Keratinocyte (primary cell): ENCODE measurements at regions not wholly inside any gene's neighbourhood (a gene's known extent, or its start where the extent isn't known, plus 50 kb on each side); places are given as distances from the start of the nearest gene placed in this dataset.

ENCODE experiments used
- DNase-seq: peaks from one replicate; pipeline ENCODE4 v3.0.0-alpha.2; 2011; ENCODE audit warnings: low read depth, missing footprints, low spot score
- FAIRE-seq: peaks from 2 replicates; lab custom pipeline; 2011; peaks lifted over from hg19 to GRCh38; lab: Jason Lieb, UNC
- H2AFZ ChIP-seq: 2 replicates; pipeline ENCODE4 v1.6.0; 2012; ENCODE audit warnings: low read length, control low read depth, inconsistent platforms; ENCODE audit not compliant: control insufficient read depth
- H3K27ac ChIP-seq: 2 replicates; pipeline ENCODE4 v1.5.1; 2011; ENCODE audit warnings: low read length; ENCODE audit not compliant: control insufficient read depth, insufficient read depth
- H3K27me3 ChIP-seq: 3 replicates; pipeline ENCODE4 v1.6.0; 2011; ENCODE audit warnings: low read length; ENCODE audit not compliant: control insufficient read depth, insufficient read depth; ENCODE audit errors: extremely low read depth
- H3K36me3 ChIP-seq, 2 experiments: 2 replicates in 1 of 2; 3 replicates in 1 of 2; pipeline ENCODE4 v1.5.1; 2011; ENCODE audit warnings: low read length in 2 of 2, mild to moderate bottlenecking in 1 of 2; ENCODE audit not compliant: control insufficient read depth in 2 of 2, insufficient read depth in 2 of 2; ENCODE audit errors: extremely low read depth in 1 of 2
- H3K4me1 ChIP-seq: 3 replicates; pipeline ENCODE4 v1.5.1; 2011; ENCODE audit warnings: low read length; ENCODE audit not compliant: control insufficient read depth, insufficient read depth; ENCODE audit errors: extremely low read depth
- H3K4me2 ChIP-seq: 3 replicates; pipeline ENCODE4 v1.6.0; 2011; ENCODE audit warnings: low read depth, low read length; ENCODE audit not compliant: control insufficient read depth, insufficient read depth; ENCODE audit errors: extremely low read depth
- H3K4me3 ChIP-seq, 3 experiments: fragments of 200-600 bp in 1 of 3; sonication (generic) in 1 of 3; 2 replicates in 2 of 3; 3 replicates in 1 of 3; pipeline ENCODE4 v1.5.1; 2011 to 2016; ENCODE audit warnings: low read length in 3 of 3, mild to moderate bottlenecking in 3 of 3, control low read depth in 2 of 3, inconsistent platforms in 1 of 3, low read depth in 1 of 3, mixed read lengths in 1 of 3, mixed run types in 1 of 3, moderate library complexity in 1 of 3; ENCODE audit not compliant: control insufficient read depth in 2 of 3, insufficient read depth in 2 of 3; ENCODE audit errors: extremely low read depth in 1 of 3
- H3K79me2 ChIP-seq: 2 replicates; pipeline ENCODE4 v1.6.0; 2012; ENCODE audit warnings: low read length; ENCODE audit not compliant: control insufficient read depth, insufficient read depth
- H3K9ac ChIP-seq: 3 replicates; pipeline ENCODE4 v1.6.0; 2011; ENCODE audit warnings: low read length; ENCODE audit not compliant: control insufficient read depth, insufficient read depth; ENCODE audit errors: extremely low read depth
- H3K9me1 ChIP-seq: 3 replicates; pipeline ENCODE4 v1.6.0; 2011; ENCODE audit warnings: low read length; ENCODE audit not compliant: control insufficient read depth, insufficient read depth; ENCODE audit errors: extremely low read depth
- H3K9me3 ChIP-seq: 2 replicates; pipeline ENCODE4 v1.5.1; 2012; ENCODE audit warnings: low read depth, low read length; ENCODE audit not compliant: control insufficient read depth
- H4K20me1 ChIP-seq: 3 replicates; pipeline ENCODE4 v1.6.0; 2011; ENCODE audit warnings: low read length; ENCODE audit not compliant: control insufficient read depth, insufficient read depth; ENCODE audit errors: extremely low read depth
- EZH2 ChIP-seq: IDR thresholded peaks from one replicate; pipeline ENCODE4 v1.6.1; 2012; ENCODE audit warnings: inconsistent platforms, mild to moderate bottlenecking, low read length, moderate library complexity
- dilution Hi-C: fragments of 300-500 bp; cut with MboI; formaldehyde crosslinking; loops from one replicate; pipeline ENCODE4 v1.7.0; 2020; ENCODE audit warnings: low sequenced_read_pairs; ENCODE audit not compliant: extremely low pct_ligation_motif_present
- TF ChIP-seq, protein P1 (sequence below), 3 experiments: IDR thresholded peaks in 1 of 3; conservative IDR thresholded peaks in 1 of 3; optimal IDR thresholded peaks in 1 of 3; 2 replicates in 2 of 3; 3 replicates in 1 of 3; pipeline versions ENCODE3 to v1.5.1; 2011; ENCODE audit warnings: low read length in 3 of 3, mild to moderate bottlenecking in 3 of 3, moderate library complexity in 2 of 3, control low read depth in 1 of 3, inconsistent platforms in 1 of 3; ENCODE audit not compliant: insufficient read depth in 2 of 3; ENCODE audit errors: extremely low read depth in 1 of 3

DNA sequence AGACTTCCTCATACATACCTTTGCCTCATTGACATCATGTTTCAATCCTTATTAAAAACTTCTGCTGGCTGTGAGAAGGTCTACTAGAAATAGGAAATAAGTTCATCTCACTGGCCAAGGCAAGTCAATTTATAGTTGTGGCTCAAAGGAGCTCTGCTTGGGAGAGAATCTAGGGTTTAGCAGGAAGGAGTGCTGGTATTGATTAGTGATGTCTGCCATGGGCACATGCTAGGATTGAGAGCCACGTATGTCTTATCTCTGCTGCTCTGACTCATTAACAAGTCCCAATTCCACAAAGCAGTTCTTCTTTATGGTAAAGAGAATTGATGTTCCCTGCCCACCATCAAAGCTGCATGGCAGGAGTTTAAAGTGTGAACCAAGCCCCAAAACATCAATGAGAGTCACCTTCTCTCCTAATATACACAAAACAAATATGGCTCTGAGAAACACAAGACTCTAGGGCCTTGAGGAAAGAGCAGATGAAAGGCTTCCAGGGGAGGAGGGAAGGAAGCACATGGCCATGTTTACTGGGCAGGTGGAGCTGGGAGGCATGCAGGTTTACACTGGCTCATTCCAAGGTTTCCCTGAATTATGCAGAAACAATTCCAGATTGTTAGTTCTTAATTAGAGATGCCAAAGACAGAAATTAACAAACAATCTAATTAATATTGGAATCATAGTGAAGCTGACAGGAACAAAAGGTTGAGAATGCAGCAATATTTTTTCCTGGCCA, 931.9 kb upstream of the TMEM132C start:
- Histone ChIP-seq H3K79me2 (no peaks in the 10 kb centered on the region), H3K4me1 (no peaks in the 10 kb centered on the region), H3K9me3 (no peaks in the 10 kb centered on the region), H3K36me3 (no peaks in the 10 kb centered on the region), H3K9ac (no peak overlapping the region), H3K4me3 (no peak overlapping the region), H4K20me1 (no peaks in the 10 kb centered on the region), H3K27ac (no peak overlapping the region), H3K9me1 (no peaks in the 10 kb centered on the region), H3K27me3 (no peaks in the 10 kb centered on the region), H3K4me2 (no peak overlapping the region), H2AFZ (no peak overlapping the region)
- dilution Hi-C loops, result no loop called here
- FAIRE-seq (no peak), DNase-seq (no peak)
- TF ChIP-seq EZH2, result no peak
- TF ChIP-seq, protein P1, sequence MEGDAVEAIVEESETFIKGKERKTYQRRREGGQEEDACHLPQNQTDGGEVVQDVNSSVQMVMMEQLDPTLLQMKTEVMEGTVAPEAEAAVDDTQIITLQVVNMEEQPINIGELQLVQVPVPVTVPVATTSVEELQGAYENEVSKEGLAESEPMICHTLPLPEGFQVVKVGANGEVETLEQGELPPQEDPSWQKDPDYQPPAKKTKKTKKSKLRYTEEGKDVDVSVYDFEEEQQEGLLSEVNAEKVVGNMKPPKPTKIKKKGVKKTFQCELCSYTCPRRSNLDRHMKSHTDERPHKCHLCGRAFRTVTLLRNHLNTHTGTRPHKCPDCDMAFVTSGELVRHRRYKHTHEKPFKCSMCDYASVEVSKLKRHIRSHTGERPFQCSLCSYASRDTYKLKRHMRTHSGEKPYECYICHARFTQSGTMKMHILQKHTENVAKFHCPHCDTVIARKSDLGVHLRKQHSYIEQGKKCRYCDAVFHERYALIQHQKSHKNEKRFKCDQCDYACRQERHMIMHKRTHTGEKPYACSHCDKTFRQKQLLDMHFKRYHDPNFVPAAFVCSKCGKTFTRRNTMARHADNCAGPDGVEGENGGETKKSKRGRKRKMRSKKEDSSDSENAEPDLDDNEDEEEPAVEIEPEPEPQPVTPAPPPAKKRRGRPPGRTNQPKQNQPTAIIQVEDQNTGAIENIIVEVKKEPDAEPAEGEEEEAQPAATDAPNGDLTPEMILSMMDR (optimal IDR thresholded peaks at IDR 0.05 in 1 of 3, IDR thresholded peaks at IDR 0.05 in 1 of 3, conservative IDR thresholded peaks at IDR 0.05 in 1 of 3; ENCODE audit: extremely low read depth in 1 of 3, insufficient read depth in 2 of 3, low read length in 3 of 3), result no peak

DNA sequence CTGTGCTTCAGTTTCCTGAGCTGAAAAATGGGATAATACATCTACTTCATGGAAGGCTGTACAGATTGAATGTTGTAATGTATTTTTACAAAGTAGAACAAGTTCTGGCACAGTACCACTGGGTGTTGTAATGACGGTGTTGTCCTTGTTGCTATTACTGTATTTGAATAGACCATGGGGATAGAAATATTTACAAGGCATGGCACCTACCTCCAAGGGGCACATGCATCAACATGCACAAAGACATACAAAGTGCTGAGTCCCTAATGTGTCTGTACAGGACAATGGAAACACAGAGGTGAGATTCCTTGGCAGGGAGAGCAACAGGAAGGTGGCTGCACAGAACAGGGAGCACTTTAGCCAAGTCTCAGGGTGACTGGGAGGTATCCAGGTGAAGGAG, 930.6 kb upstream of the TMEM132C start:
- H3K4me3 ChIP-seq, result no peak overlapping the region
- DNase-seq (no peak), FAIRE-seq (no peak)
- no peak for TF ChIP-seq EZH2
- TF ChIP-seq, protein P1 (optimal IDR thresholded peaks at IDR 0.05 in 1 of 3, IDR thresholded peaks at IDR 0.05 in 1 of 3, conservative IDR thresholded peaks at IDR 0.05 in 1 of 3; ENCODE audit: extremely low read depth in 1 of 3, insufficient read depth in 2 of 3, low read length in 3 of 3), result no peak
- no peak overlapping the region for H2AFZ ChIP-seq
- H3K9me3 ChIP-seq, result no peaks in the 10 kb centered on the region
- no peak overlapping the region for H3K4me2 ChIP-seq
- H3K27me3 ChIP-seq, result no peaks in the 10 kb centered on the region
- no peak overlapping the region for H3K27ac ChIP-seq
- H3K9ac ChIP-seq, result no peak overlapping the region
- H3K4me1 ChIP-seq, result no peaks in the 10 kb centered on the region
- H3K9me1 ChIP-seq, result no peaks in the 10 kb centered on the region
- no peaks in the 10 kb centered on the region for H4K20me1 ChIP-seq
- dilution Hi-C loops, result no loop called here
- H3K36me3 ChIP-seq, result no peaks in the 10 kb centered on the region
- H3K79me2 ChIP-seq, result no peaks in the 10 kb centered on the region
